ENCODE measurements at regions not wholly inside any gene's neighbourhood (a gene's known extent, or its start where the extent isn't known, plus 50 kb on each side); places are given as distances from the start of the nearest gene placed in this dataset.
"Not testable (repeated sequence)": the region's sequence is repeated elsewhere in the genome, so short reads cannot be mapped to it uniquely, and the experiment has no call there.

GRCh38 chr2:62629310-62629709 is 76.2 kb upstream of the EHBP1 start:
- WGBS, 2 experiments (ENCODE audit: insufficient coverage in 2 of 2) = no CpG with 5 or more reads among the region's 5 CpGs
- H3K36me3 ChIP-seq (ENCODE audit: control insufficient read depth, insufficient read depth, low read length); H3K4me1 ChIP-seq (ENCODE audit: control insufficient read depth, insufficient read depth, low read length, poor library complexity, severe bottlenecking): not testable (repeated sequence)

GRCh38 chr2:62627667-62628066 is 77.8 kb upstream of the EHBP1 start:
- no peaks in the 10 kb centered on the region for H3K36me3 ChIP-seq (ENCODE audit: control insufficient read depth, insufficient read depth, low read length)
- no peaks in the 10 kb centered on the region for H3K9me3 ChIP-seq (ENCODE audit: control insufficient read depth, low read length)
- no peak overlapping the region for H3K27ac ChIP-seq (ENCODE audit: low read depth, low read length, severe bottlenecking)
- WGBS, 2 experiments (ENCODE audit: insufficient coverage in 2 of 2) = 71 to 76% methylated on average over 4 to 5 of the region's 5 CpGs
- H3K4me1 ChIP-seq (ENCODE audit: control insufficient read depth, insufficient read depth, low read length, poor library complexity, severe bottlenecking) = no peaks in the 10 kb centered on the region
- H3K4me3 ChIP-seq (ENCODE audit: extremely low read depth, insufficient read depth, low read length, poor library complexity, severe bottlenecking) = no peak overlapping the region

More at GRCh38 chr2:62629310-62629709, 76.2 kb upstream of the EHBP1 start:
- not testable (repeated sequence) for H3K4me3 ChIP-seq (ENCODE audit: extremely low read depth, insufficient read depth, low read length, poor library complexity, severe bottlenecking); H3K9me3 ChIP-seq (ENCODE audit: control insufficient read depth, low read length); H3K27ac ChIP-seq (ENCODE audit: low read depth, low read length, severe bottlenecking)

GRCh38 chr2:62624855-62625254 is 80.7 kb upstream of the EHBP1 start:
- 80% methylated on average over 1 of the region's 3 CpGs; no CpG with 5 or more reads in 1 of the 2 experiments for whole genome bisulfite sequencing, 2 experiments (ENCODE audit: insufficient coverage in 2 of 2)
- Histone ChIP-seq H3K4me1 (ENCODE audit: control insufficient read depth, insufficient read depth, low read length, poor library complexity, severe bottlenecking) (no peaks in the 10 kb centered on the region), H3K27ac (ENCODE audit: low read depth, low read length, severe bottlenecking) (no peak overlapping the region), H3K36me3 (ENCODE audit: control insufficient read depth, insufficient read depth, low read length) (no peaks in the 10 kb centered on the region), H3K4me3 (ENCODE audit: extremely low read depth, insufficient read depth, low read length, poor library complexity, severe bottlenecking) (no peak overlapping the region), H3K9me3 (ENCODE audit: control insufficient read depth, low read length) (no peaks in the 10 kb centered on the region)

- H3K4me3 ChIP-seq (ENCODE audit: extremely low read depth, insufficient read depth, low read length, poor library complexity, severe bottlenecking); H3K27ac ChIP-seq (ENCODE audit: low read depth, low read length, severe bottlenecking); H3K4me1 ChIP-seq (ENCODE audit: control insufficient read depth, insufficient read depth, low read length, poor library complexity, severe bottlenecking); H3K9me3 ChIP-seq (ENCODE audit: control insufficient read depth, low read length); H3K36me3 ChIP-seq (ENCODE audit: control insufficient read depth, insufficient read depth, low read length): not testable (repeated sequence)
- WGBS, 2 experiments (ENCODE audit: insufficient coverage in 2 of 2) = no CpG with 5 or more reads among the region's 2 CpGs
Observed at GRCh38 chr2:62616486-62616885, 89.0 kb upstream of the EHBP1 start.

GRCh38 chr2:62611854-62612253 is 93.7 kb upstream of the EHBP1 start:
- no CpG with 5 or more reads among the region's 2 CpGs for WGBS, 2 experiments (ENCODE audit: insufficient coverage in 2 of 2)
- H3K4me3 ChIP-seq (ENCODE audit: extremely low read depth, insufficient read depth, low read length, poor library complexity, severe bottlenecking) = no peak overlapping the region
- no peak overlapping the region for H3K27ac ChIP-seq (ENCODE audit: low read depth, low read length, severe bottlenecking)
- no peaks in the 10 kb centered on the region for H3K9me3 ChIP-seq (ENCODE audit: control insufficient read depth, low read length)
- H3K36me3 ChIP-seq (ENCODE audit: control insufficient read depth, insufficient read depth, low read length) = no peaks in the 10 kb centered on the region
- no peaks in the 10 kb centered on the region for H3K4me1 ChIP-seq (ENCODE audit: control insufficient read depth, insufficient read depth, low read length, poor library complexity, severe bottlenecking)

GRCh38 chr2:62605471-62605870 is 99.5 kb upstream of the TMEM17 start:
- H3K36me3 ChIP-seq (ENCODE audit: control insufficient read depth, insufficient read depth, low read length); H3K4me3 ChIP-seq (ENCODE audit: extremely low read depth, insufficient read depth, low read length, poor library complexity, severe bottlenecking); H3K4me1 ChIP-seq (ENCODE audit: control insufficient read depth, insufficient read depth, low read length, poor library complexity, severe bottlenecking); H3K27ac ChIP-seq (ENCODE audit: low read depth, low read length, severe bottlenecking): not testable (repeated sequence)
- peaks cover 12% of the 10 kb centered on the region for H3K9me3 ChIP-seq (ENCODE audit: control insufficient read depth, low read length)
- WGBS, 2 experiments (ENCODE audit: insufficient coverage in 2 of 2) = 86 to 89% methylated on average over 9 to 13 of the region's 13 CpGs

GRCh38 chr2:62604336-62604735 is 98.3 kb upstream of the TMEM17 start:
- Histone ChIP-seq H3K4me1 (ENCODE audit: control insufficient read depth, insufficient read depth, low read length, poor library complexity, severe bottlenecking) (no peaks in the 10 kb centered on the region), H3K4me3 (ENCODE audit: extremely low read depth, insufficient read depth, low read length, poor library complexity, severe bottlenecking) (no peak overlapping the region), H3K9me3 (ENCODE audit: control insufficient read depth, low read length) (peaks cover 12% of the 10 kb centered on the region), H3K36me3 (ENCODE audit: control insufficient read depth, insufficient read depth, low read length) (no peaks in the 10 kb centered on the region), H3K27ac (ENCODE audit: low read depth, low read length, severe bottlenecking) (no peak overlapping the region)
- 100% methylated on average over 1 of the region's 2 CpGs; no CpG with 5 or more reads in 1 of the 2 experiments for WGBS, 2 experiments (ENCODE audit: insufficient coverage in 2 of 2)

- Histone ChIP-seq H3K9me3 (ENCODE audit: control insufficient read depth, low read length) (peaks cover 12% of the 10 kb centered on the region), H3K4me3 (ENCODE audit: extremely low read depth, insufficient read depth, low read length, poor library complexity, severe bottlenecking) (no peak overlapping the region), H3K4me1 (ENCODE audit: control insufficient read depth, insufficient read depth, low read length, poor library complexity, severe bottlenecking) (no peaks in the 10 kb centered on the region), H3K27ac (ENCODE audit: low read depth, low read length, severe bottlenecking) (no peak overlapping the region), H3K36me3 (ENCODE audit: control insufficient read depth, insufficient read depth, low read length) (no peaks in the 10 kb centered on the region)
- WGBS, 2 experiments (ENCODE audit: insufficient coverage in 2 of 2) = 69 to 100% methylated on average over 2 of the region's 2 CpGs
Observed at GRCh38 chr2:62603154-62603712, 97.2 kb upstream of the TMEM17 start.

- 94% methylated on average over 2 of the region's 6 CpGs; no CpG with 5 or more reads in 1 of the 2 experiments for whole genome bisulfite sequencing, 2 experiments (ENCODE audit: insufficient coverage in 2 of 2)
- not testable (repeated sequence) for H3K36me3 ChIP-seq (ENCODE audit: control insufficient read depth, insufficient read depth, low read length); H3K4me3 ChIP-seq (ENCODE audit: extremely low read depth, insufficient read depth, low read length, poor library complexity, severe bottlenecking)
Observed at GRCh38 chr2:62599674-62600410, 93.8 kb upstream of the TMEM17 start.

GRCh38 chr2:62597323-62597722 is 91.3 kb upstream of the TMEM17 start:
- Histone ChIP-seq H3K36me3 (ENCODE audit: control insufficient read depth, insufficient read depth, low read length) (no peaks in the 10 kb centered on the region), H3K27ac (ENCODE audit: low read depth, low read length, severe bottlenecking) (no peak overlapping the region), H3K4me3 (ENCODE audit: extremely low read depth, insufficient read depth, low read length, poor library complexity, severe bottlenecking) (no peak overlapping the region), H3K9me3 (ENCODE audit: control insufficient read depth, low read length) (no peaks in the 10 kb centered on the region), H3K4me1 (ENCODE audit: control insufficient read depth, insufficient read depth, low read length, poor library complexity, severe bottlenecking) (no peaks in the 10 kb centered on the region)
- 95 to 96% methylated on average over 2 to 3 of the region's 3 CpGs for WGBS, 2 experiments (ENCODE audit: insufficient coverage in 2 of 2)

More at GRCh38 chr2:62599674-62600410, 93.8 kb upstream of the TMEM17 start:
- H3K4me1 ChIP-seq (ENCODE audit: control insufficient read depth, insufficient read depth, low read length, poor library complexity, severe bottlenecking); H3K9me3 ChIP-seq (ENCODE audit: control insufficient read depth, low read length); H3K27ac ChIP-seq (ENCODE audit: low read depth, low read length, severe bottlenecking): not testable (repeated sequence)

Data from mesodermal cell (in vitro differentiated cells).